ENCODE measurements at regions not wholly inside any gene's neighbourhood (a gene's known extent, or its start where the extent isn't known, plus 50 kb on each side); places are given as distances from the start of the nearest gene placed in this dataset.

DNA sequence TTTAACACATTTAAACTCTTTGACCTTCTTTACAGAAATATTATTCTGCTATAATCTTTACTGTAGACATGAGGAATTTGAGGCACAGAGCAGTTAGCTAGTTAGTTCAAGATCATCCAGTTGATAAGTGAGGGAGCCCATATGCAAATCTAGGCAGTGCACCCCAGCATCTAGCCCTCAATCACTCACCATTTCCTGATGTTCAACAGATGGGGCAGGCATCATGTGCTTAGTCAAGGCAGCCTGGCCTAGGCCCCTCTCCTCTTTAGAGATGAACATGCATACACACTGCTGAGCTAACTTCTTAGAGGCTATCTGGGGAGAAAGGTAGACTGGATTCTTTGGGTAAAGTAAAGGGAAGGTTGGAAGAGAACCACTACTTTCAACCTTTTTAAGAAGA is 206.8 kb upstream of the SLC24A2 start:
- TF ChIP-seq, protein P1, sequence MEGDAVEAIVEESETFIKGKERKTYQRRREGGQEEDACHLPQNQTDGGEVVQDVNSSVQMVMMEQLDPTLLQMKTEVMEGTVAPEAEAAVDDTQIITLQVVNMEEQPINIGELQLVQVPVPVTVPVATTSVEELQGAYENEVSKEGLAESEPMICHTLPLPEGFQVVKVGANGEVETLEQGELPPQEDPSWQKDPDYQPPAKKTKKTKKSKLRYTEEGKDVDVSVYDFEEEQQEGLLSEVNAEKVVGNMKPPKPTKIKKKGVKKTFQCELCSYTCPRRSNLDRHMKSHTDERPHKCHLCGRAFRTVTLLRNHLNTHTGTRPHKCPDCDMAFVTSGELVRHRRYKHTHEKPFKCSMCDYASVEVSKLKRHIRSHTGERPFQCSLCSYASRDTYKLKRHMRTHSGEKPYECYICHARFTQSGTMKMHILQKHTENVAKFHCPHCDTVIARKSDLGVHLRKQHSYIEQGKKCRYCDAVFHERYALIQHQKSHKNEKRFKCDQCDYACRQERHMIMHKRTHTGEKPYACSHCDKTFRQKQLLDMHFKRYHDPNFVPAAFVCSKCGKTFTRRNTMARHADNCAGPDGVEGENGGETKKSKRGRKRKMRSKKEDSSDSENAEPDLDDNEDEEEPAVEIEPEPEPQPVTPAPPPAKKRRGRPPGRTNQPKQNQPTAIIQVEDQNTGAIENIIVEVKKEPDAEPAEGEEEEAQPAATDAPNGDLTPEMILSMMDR (IDR thresholded peaks at IDR 0.05; ENCODE audit: low read length): no peak
- no peak for TF ChIP-seq EZH2 (IDR thresholded peaks at IDR 0.05; ENCODE audit: borderline replicate concordance, low read length)
